GM12873 (cell line): ENCODE measurements at regions not wholly inside any gene's neighbourhood (a gene's known extent, or its start where the extent isn't known, plus 50 kb on each side); places are given as distances from the start of the nearest gene placed in this dataset.

Experiments
- CTCF ChIP-seq: IDR thresholded peaks from 2 replicates; pipeline ENCODE4 v1.5.1; 2012; ENCODE audit warnings: low read depth, mild to moderate bottlenecking, moderate library complexity, low read length, control low read depth; ENCODE audit not compliant: insufficient read depth; ENCODE audit errors: missing control alignments

DNA sequence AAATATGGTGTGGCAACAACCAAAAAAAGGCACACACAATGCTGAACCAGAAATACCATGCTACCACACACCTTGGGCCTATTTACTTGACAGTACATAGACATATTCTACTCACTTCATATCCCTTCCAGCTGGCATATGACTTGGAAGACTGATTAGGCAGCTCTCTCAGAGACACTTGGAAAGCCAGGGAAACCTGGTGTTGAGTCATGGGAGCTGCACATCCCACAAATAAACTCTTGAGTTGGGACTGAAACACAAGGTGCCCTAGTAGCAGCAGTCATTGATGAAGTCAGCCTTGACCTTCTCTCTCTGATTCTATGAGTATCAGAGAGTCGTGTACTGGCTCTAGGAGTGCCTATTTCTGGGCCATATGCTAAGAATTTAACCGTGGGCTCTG, 776.6 kb upstream of the LCORL start:
- TF ChIP-seq CTCF = no peak

DNA sequence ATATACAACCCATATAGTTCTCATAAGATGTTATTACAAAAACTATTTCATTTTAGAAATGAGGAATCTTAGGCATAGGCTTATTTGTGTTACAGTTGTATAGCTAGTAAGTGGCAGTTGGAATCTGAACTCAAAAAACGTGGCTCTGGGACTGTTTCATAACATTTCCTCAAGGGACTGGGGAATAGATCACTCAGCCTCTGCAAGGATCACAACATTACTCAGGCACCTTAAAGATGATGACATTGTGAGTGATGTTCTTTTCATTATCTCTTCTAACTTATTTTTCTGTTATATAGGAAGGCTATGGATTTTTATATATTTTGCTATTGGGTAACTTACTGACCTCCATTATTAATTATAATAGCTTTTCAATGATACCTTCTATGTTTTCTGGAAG, 774.2 kb upstream of the LCORL start:
- TF ChIP-seq CTCF = no peak

DNA sequence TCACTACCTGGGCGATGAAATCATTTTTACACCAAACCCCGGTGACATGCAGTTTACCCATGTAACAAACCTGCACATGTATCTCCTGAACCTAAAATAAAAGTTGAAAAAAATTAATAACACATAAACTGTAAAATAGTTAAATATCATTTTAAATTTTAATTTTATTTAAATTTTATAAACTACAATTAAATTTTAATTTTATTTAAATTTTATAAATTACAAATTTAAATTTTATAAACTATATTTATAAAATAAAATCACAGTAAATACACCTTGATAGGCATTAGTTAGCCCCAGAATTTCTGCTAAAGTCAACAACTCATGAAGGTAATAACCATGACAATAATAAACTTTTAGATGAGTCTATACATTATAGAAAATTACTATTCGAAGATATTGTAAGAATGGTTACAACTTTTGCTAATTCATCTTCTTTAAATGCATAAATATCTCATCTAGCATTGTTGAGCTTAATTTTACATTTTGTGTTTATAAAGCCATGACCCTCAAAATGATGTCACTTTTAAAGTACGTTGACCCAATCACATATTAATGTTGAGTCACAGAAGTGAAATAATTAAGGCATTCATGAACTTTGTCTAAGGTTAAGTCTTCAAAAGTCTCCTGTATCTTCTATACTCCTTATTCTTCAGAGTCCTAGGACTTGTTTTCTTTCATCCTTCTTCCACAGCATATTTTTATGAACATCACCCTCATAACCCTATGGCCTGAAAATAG, 755.8 kb upstream of the LCORL start:
- no peak for TF ChIP-seq CTCF

DNA sequence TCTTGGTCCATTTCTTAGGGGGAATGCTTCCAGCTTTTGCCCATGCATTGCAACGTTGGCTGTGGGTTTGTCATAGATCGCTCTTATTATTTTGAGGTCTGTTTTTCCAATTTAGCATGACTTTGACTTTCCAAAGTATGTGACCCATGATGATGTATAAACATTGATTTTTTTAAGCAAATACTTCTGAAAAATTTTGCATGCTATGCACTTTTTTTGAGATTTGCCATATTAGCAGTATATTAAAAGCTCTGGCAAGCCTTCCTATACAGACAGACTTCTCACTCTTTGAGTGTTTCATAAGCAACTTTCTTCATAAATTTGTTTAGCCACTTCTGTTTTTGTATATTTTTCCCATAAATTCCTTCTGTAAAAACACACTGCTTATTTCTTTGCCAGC, 746.4 kb upstream of the LCORL start:
- TF ChIP-seq CTCF = no peak

- no peak for TF ChIP-seq CTCF
Observed at GRCh38 chr4:18756671-18757070, 735.1 kb upstream of the LCORL start.

- TF ChIP-seq CTCF = no peak
Observed at GRCh38 chr4:18754180-18754579, 732.6 kb upstream of the LCORL start.

DNA sequence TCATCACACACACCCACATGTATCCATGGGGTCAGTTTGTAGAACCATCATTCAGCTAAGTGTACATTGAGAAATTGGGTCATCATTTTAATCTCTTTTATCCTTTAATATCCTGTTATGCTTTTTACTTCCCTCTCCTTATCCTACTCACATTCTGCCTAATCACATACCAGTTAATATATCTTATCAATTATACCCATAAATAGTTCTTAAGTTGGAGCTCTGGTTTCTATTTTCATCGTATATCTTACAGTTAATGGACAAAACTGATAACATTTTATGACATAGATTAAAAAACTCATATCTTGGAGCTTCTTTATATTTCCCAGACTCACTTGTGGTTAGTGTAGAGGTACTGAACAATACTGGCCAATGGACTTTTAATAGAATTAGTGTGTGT, 729.5 kb upstream of the LCORL start:
- TF ChIP-seq CTCF = no peak

- TF ChIP-seq CTCF = no peak
Observed at GRCh38 chr4:18749391-18749790, 727.8 kb upstream of the LCORL start.
